Neural cell (in vitro differentiated cells): ENCODE measurements at regions not wholly inside any gene's neighbourhood (a gene's known extent, or its start where the extent isn't known, plus 50 kb on each side); places are given as distances from the start of the nearest gene placed in this dataset.

Experiments
- H2AFZ ChIP-seq: fragments of 200-600, 300-800 bp; sonication (generic), shearing (Covaris generic); 2 replicates; pipeline ENCODE4 v1.6.0; 2014; ENCODE audit warnings: low read depth, mild to moderate bottlenecking, antibody characterized with exemption, low read length, moderate library complexity
- H3F3A ChIP-seq: fragments of 200-600 bp; shearing (Covaris generic); 2 replicates; pipeline ENCODE4 v1.6.1; 2016; ENCODE audit warnings: mild to moderate bottlenecking, moderate library complexity, mixed read lengths, antibody characterized with exemption, low read length; ENCODE audit not compliant: insufficient read depth, poor library complexity, severe bottlenecking
- H3K27ac ChIP-seq: fragments of 200-600, 300-800 bp; sonication (generic), shearing (Covaris generic); 2 replicates; pipeline ENCODE4 v1.5.1; 2014; ENCODE audit warnings: mild to moderate bottlenecking, low read length, moderate library complexity
- H3K27me3 ChIP-seq: fragments of 300-800, 200-600 bp; sonication (generic), shearing (Covaris generic); 2 replicates; pipeline ENCODE4 v1.6.0; 2014; ENCODE audit warnings: mild to moderate bottlenecking, low read depth, low read length, moderate library complexity; ENCODE audit not compliant: insufficient read depth
- H3K36me3 ChIP-seq: fragments of 300-800, 200-600 bp; sonication (generic), shearing (Covaris generic); 2 replicates; pipeline ENCODE4 v1.5.1; 2014; ENCODE audit warnings: mild to moderate bottlenecking, antibody characterized with exemption, low read length, moderate library complexity; ENCODE audit not compliant: insufficient read depth
- H3K4me2 ChIP-seq: fragments of 300-800, 200-600 bp; sonication (generic), shearing (Covaris generic); 2 replicates; pipeline ENCODE4 v1.6.0; 2014; ENCODE audit warnings: mild to moderate bottlenecking, low read length
- H3K4me3 ChIP-seq: fragments of 300-800, 200-600 bp; sonication (generic), shearing (Covaris generic); 2 replicates; pipeline ENCODE4 v1.5.1; 2014; ENCODE audit warnings: mild to moderate bottlenecking, low read length, moderate library complexity
- H3K79me2 ChIP-seq: fragments of 200-600 bp; shearing (Covaris generic); replicated peaks from 2 replicates; pipeline ENCODE4 v1.6.0; 2014; ENCODE audit warnings: mild to moderate bottlenecking, low read length, moderate library complexity; ENCODE audit not compliant: insufficient read depth
- H3K9ac ChIP-seq: fragments of 300-800, 200-600 bp; sonication (generic), shearing (Covaris generic); 2 replicates; pipeline ENCODE4 v1.6.1; 2016; ENCODE audit warnings: mild to moderate bottlenecking, low read length, mixed read lengths
- H3K9me2 ChIP-seq: fragments of 200-600 bp; shearing (Covaris generic); 2 replicates; pipeline ENCODE4 v1.6.1; 2016; ENCODE audit warnings: mild to moderate bottlenecking, low read length, mixed read lengths; ENCODE audit not compliant: insufficient read depth
- H3K9me3 ChIP-seq: fragments of 200-600, 300-800 bp; sonication (generic), shearing (Covaris generic); 2 replicates; pipeline ENCODE4 v1.6.1; 2016; ENCODE audit warnings: mild to moderate bottlenecking, mixed run types, low read length, moderate library complexity, mixed read lengths
- H4K20me1 ChIP-seq: fragments of 200-600 bp; shearing (Covaris generic); 2 replicates; pipeline ENCODE4 v1.6.1; 2016; ENCODE audit warnings: mild to moderate bottlenecking, mixed run types; ENCODE audit not compliant: insufficient read depth
- CTCF ChIP-seq: fragments of 450-650 bp; IDR thresholded peaks from 2 replicates; pipeline ENCODE4 v1.5.1; 2014; ENCODE audit warnings: antibody characterized with exemption, mild to moderate bottlenecking, moderate library complexity; ENCODE audit not compliant: poor library complexity, severe bottlenecking
- EP300 ChIP-seq: fragments of 450-650 bp; conservative IDR thresholded peaks from 2 replicates; pipeline ENCODE4 v1.6.1; 2014; ENCODE audit warnings: antibody characterized with exemption, mild to moderate bottlenecking, moderate library complexity; ENCODE audit not compliant: poor library complexity, severe bottlenecking
- EZH2 ChIP-seq: fragments of 200-600, 300-800 bp; shearing (Covaris generic), sonication (generic); IDR thresholded peaks from 2 replicates; pipeline ENCODE4 v1.6.1; 2014; ENCODE audit warnings: antibody characterized with exemption, low read length, borderline replicate concordance, mild to moderate bottlenecking; ENCODE audit not compliant: insufficient read depth, poor library complexity, severe bottlenecking
- MXI1 ChIP-seq: fragments of 450-650 bp; conservative IDR thresholded peaks from 2 replicates; pipeline ENCODE4 v1.6.1; 2014; ENCODE audit warnings: antibody characterized with exemption, mild to moderate bottlenecking; ENCODE audit not compliant: poor library complexity, severe bottlenecking
- POLR2AphosphoS5 ChIP-seq: IDR thresholded peaks from 2 replicates; pipeline ENCODE4 v1.6.1; 2012
- RAD21 ChIP-seq: fragments of 450-650 bp; conservative IDR thresholded peaks from 2 replicates; pipeline ENCODE4 v1.6.1; 2014; ENCODE audit warnings: antibody characterized with exemption, mild to moderate bottlenecking, moderate library complexity
- REST ChIP-seq: IDR thresholded peaks from 2 replicates; pipeline ENCODE4 v1.6.1; 2012; ENCODE audit warnings: borderline replicate concordance
- SMC3 ChIP-seq: fragments of 450-650 bp; conservative IDR thresholded peaks from 2 replicates; pipeline ENCODE4 v1.6.1; 2014; ENCODE audit warnings: antibody characterized with exemption, mild to moderate bottlenecking, moderate library complexity; ENCODE audit not compliant: poor library complexity
- TAF1 ChIP-seq: IDR thresholded peaks from 2 replicates; pipeline ENCODE4 v1.6.1; 2012; ENCODE audit warnings: low read depth

DNA sequence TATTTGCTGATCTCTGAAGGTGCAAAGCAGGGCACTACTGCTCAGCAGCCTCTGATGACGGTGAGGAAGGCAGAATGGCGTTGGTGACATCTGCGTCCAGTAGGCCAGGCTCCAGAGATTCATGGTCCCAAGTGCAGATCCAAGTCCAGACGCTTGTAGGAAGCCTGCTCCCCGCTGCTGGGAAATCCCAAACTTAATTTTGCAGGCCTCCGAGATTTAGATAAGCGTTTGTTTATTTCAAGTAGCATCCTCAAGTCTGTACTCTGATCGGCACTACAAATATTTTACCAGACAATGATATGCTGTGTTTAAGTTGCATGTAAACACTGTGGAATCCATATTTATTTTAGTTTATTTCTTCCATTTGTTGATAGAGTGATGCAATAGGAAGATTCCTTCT, 244.9 kb upstream of the KLF6 start:
- Histone ChIP-seq H3K4me2 (no peak overlapping the region), H4K20me1 (no peaks in the 10 kb centered on the region), H3K79me2 (no peaks in the 10 kb centered on the region), H3K27ac (no peak overlapping the region), H3K9ac (no peak overlapping the region), H3K4me3 (no peak overlapping the region), H2AFZ (no peak overlapping the region), H3K36me3 (no peaks in the 10 kb centered on the region), H3K9me3 (no peaks in the 10 kb centered on the region), H3K9me2 (no peaks in the 10 kb centered on the region), H3F3A (no peaks in the 10 kb centered on the region), H3K27me3 (no peaks in the 10 kb centered on the region)
- TF ChIP-seq EZH2, result no peak
- TF ChIP-seq EP300, result no peak
- no peak for TF ChIP-seq POLR2AphosphoS5
- no peak for TF ChIP-seq TAF1
- TF ChIP-seq CTCF, result no peak
- TF ChIP-seq RAD21, result no peak
- no peak for TF ChIP-seq REST
- no peak for TF ChIP-seq SMC3
- TF ChIP-seq MXI1, result no peak

- Histone ChIP-seq H3K4me3 (no peak overlapping the region), H3K27ac (no peak overlapping the region), H3K9me2 (no peaks in the 10 kb centered on the region), H3K9me3 (no peaks in the 10 kb centered on the region), H2AFZ (no peak overlapping the region), H3K36me3 (no peaks in the 10 kb centered on the region), H3K9ac (no peak overlapping the region), H4K20me1 (no peaks in the 10 kb centered on the region), H3F3A (no peaks in the 10 kb centered on the region), H3K79me2 (no peaks in the 10 kb centered on the region), H3K4me2 (no peak overlapping the region), H3K27me3 (no peaks in the 10 kb centered on the region)
- no peak for TF ChIP-seq CTCF
- no peak for TF ChIP-seq REST
- no peak for TF ChIP-seq SMC3
- TF ChIP-seq MXI1, result no peak
- no peak for TF ChIP-seq EP300
- no peak for TF ChIP-seq TAF1
- no peak for TF ChIP-seq EZH2
- TF ChIP-seq POLR2AphosphoS5, result no peak
- no peak for TF ChIP-seq RAD21
Measured at GRCh38 chr10:4028854-4029583, 244.0 kb upstream of the KLF6 start.
